DND-41 (cell line): ENCODE measurements at regions not wholly inside any gene's neighbourhood (a gene's known extent, or its start where the extent isn't known, plus 50 kb on each side); places are given as distances from the start of the nearest gene placed in this dataset.

ENCODE experiments used
- ATAC-seq: fragments of 200-7000 bp; cut with Tn5 transposase; 3 replicates; pipeline ENCODE4 v1.9.1; 2021; ENCODE audit warnings: low read depth; ENCODE audit not compliant: insufficient read depth
- DNase-seq: peaks from one replicate; pipeline ENCODE4 v3.0.0-alpha.2; 2020
- H2AFZ ChIP-seq: 2 replicates; pipeline ENCODE4 v1.6.0; 2012; ENCODE audit warnings: low read depth, low read length
- H3K27ac ChIP-seq: 2 replicates; pipeline ENCODE4 v1.5.1; 2012; ENCODE audit warnings: low read length, inconsistent platforms
- H3K27me3 ChIP-seq: fragments of 200-600 bp; sonication (generic); 2 replicates; pipeline ENCODE4 v1.6.0; 2012; ENCODE audit warnings: low read length, mild to moderate bottlenecking, inconsistent platforms; ENCODE audit not compliant: insufficient read depth, poor library complexity
- H3K36me3 ChIP-seq: 2 replicates; pipeline ENCODE4 v1.5.1; 2012; ENCODE audit warnings: low read length, inconsistent platforms; ENCODE audit not compliant: insufficient read depth
- H3K4me1 ChIP-seq: 2 replicates; pipeline ENCODE4 v1.5.1; 2012; ENCODE audit warnings: mild to moderate bottlenecking, low read length; ENCODE audit not compliant: insufficient read depth
- H3K4me2 ChIP-seq: 2 replicates; pipeline ENCODE4 v1.6.0; 2012; ENCODE audit warnings: mild to moderate bottlenecking, moderate library complexity, low read length, inconsistent platforms; ENCODE audit not compliant: insufficient read depth
- H3K4me3 ChIP-seq, 2 experiments: fragments of 200-600 bp in 1 of 2; shearing (Covaris generic) in 1 of 2; 2 replicates each; pipeline ENCODE4 v1.5.1; 2012 to 2016; ENCODE audit warnings: inconsistent platforms in 2 of 2, low read length in 2 of 2, mild to moderate bottlenecking in 2 of 2, low read depth in 1 of 2, moderate library complexity in 1 of 2
- H3K79me2 ChIP-seq: 2 replicates; pipeline ENCODE4 v1.6.0; 2012; ENCODE audit warnings: low read length, inconsistent platforms; ENCODE audit not compliant: insufficient read depth
- H3K9ac ChIP-seq: 2 replicates; pipeline ENCODE4 v1.6.0; 2012; ENCODE audit warnings: low read depth, mild to moderate bottlenecking, inconsistent platforms, low read length, moderate library complexity
- H3K9me3 ChIP-seq: 2 replicates; pipeline ENCODE4 v1.5.1; 2012; ENCODE audit warnings: low read length, moderate library complexity, mild to moderate bottlenecking, inconsistent platforms; ENCODE audit not compliant: insufficient read depth, severe bottlenecking
- H4K20me1 ChIP-seq: 2 replicates; pipeline ENCODE4 v1.6.0; 2012; ENCODE audit warnings: low read length; ENCODE audit not compliant: insufficient read depth
- EZH2 ChIP-seq: IDR thresholded peaks from 3 replicates; pipeline ENCODE4 v1.6.1; 2012; ENCODE audit warnings: borderline replicate concordance, low read depth, mild to moderate bottlenecking, moderate library complexity, low read length, inconsistent platforms; ENCODE audit not compliant: severe bottlenecking
- TF ChIP-seq, protein P1 (sequence below): IDR thresholded peaks from 2 replicates; pipeline ENCODE4 v1.5.1; 2012; ENCODE audit warnings: borderline replicate concordance, low read length, moderate library complexity, mild to moderate bottlenecking; ENCODE audit not compliant: poor library complexity, severe bottlenecking; ENCODE audit errors: extremely low read depth

DNA sequence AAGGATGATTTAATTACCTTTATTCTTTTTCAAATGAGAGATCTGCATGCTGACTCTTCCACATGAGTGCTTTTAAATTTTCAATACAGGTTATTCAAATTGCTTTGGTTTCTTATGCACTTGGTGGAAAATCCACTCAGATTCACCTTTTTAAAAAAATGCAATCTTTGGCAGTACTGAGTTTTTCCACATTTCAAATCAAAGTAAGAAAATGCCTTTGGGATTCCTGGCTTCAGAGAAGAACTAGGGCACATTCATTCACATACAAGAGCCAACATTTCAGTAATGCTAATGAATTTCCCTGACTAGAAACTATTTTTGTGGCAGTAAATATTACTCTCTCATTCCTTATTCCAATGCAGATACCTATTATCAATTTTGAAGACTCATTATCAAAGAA, 342.2 kb downstream of the ETNK1 start:
- H3K4me1 ChIP-seq, result no peaks in the 10 kb centered on the region
- no peak overlapping the region for H3K4me3 ChIP-seq
- ATAC-seq (no peak), DNase-seq (no peak)
- no peak for TF ChIP-seq EZH2
- TF ChIP-seq, protein P1, sequence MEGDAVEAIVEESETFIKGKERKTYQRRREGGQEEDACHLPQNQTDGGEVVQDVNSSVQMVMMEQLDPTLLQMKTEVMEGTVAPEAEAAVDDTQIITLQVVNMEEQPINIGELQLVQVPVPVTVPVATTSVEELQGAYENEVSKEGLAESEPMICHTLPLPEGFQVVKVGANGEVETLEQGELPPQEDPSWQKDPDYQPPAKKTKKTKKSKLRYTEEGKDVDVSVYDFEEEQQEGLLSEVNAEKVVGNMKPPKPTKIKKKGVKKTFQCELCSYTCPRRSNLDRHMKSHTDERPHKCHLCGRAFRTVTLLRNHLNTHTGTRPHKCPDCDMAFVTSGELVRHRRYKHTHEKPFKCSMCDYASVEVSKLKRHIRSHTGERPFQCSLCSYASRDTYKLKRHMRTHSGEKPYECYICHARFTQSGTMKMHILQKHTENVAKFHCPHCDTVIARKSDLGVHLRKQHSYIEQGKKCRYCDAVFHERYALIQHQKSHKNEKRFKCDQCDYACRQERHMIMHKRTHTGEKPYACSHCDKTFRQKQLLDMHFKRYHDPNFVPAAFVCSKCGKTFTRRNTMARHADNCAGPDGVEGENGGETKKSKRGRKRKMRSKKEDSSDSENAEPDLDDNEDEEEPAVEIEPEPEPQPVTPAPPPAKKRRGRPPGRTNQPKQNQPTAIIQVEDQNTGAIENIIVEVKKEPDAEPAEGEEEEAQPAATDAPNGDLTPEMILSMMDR, result no peak
- no peak overlapping the region for H3K27ac ChIP-seq
- no peaks in the 10 kb centered on the region for H3K36me3 ChIP-seq
- no peaks in the 10 kb centered on the region for H3K79me2 ChIP-seq
- H4K20me1 ChIP-seq, result no peaks in the 10 kb centered on the region
- H2AFZ ChIP-seq, result no peak overlapping the region
- no peak overlapping the region for H3K9ac ChIP-seq
- no peak overlapping the region for H3K4me2 ChIP-seq
- H3K9me3 ChIP-seq, result no peaks in the 10 kb centered on the region
- no peaks in the 10 kb centered on the region for H3K27me3 ChIP-seq

DNA sequence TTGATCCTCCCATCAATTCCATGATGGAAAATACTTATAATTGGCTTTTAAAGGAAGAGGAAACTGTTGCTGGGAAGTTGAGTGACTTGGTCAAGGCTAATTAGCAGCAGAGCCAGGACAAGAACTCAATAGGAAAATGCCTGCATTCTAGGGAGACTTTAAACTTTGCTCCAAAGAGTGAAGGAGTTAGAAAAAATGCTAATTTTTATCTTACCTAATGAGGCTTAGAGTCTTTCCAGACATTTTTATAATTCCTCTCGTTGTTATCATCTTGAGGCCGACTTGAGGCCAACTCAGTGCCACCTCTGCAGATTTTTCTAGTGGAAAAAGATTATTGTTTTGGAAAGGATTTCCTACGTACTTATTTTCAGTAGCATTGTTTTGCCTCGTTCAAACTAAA, 344.6 kb downstream of the ETNK1 start:
- H2AFZ ChIP-seq, result no peak overlapping the region
- DNase-seq, result no peak
- H3K4me2 ChIP-seq, result no peak overlapping the region
- no peaks in the 10 kb centered on the region for H3K79me2 ChIP-seq
- H3K9me3 ChIP-seq, result no peaks in the 10 kb centered on the region
- no peaks in the 10 kb centered on the region for H3K27me3 ChIP-seq
- H3K4me3 ChIP-seq, result no peak overlapping the region
- ATAC-seq, result no peak
- TF ChIP-seq, protein P1, result no peak
- TF ChIP-seq EZH2, result no peak
- no peaks in the 10 kb centered on the region for H3K4me1 ChIP-seq
- no peaks in the 10 kb centered on the region for H4K20me1 ChIP-seq
- H3K36me3 ChIP-seq, result no peaks in the 10 kb centered on the region
- H3K27ac ChIP-seq, result no peak overlapping the region
- H3K9ac ChIP-seq, result no peak overlapping the region

DNA sequence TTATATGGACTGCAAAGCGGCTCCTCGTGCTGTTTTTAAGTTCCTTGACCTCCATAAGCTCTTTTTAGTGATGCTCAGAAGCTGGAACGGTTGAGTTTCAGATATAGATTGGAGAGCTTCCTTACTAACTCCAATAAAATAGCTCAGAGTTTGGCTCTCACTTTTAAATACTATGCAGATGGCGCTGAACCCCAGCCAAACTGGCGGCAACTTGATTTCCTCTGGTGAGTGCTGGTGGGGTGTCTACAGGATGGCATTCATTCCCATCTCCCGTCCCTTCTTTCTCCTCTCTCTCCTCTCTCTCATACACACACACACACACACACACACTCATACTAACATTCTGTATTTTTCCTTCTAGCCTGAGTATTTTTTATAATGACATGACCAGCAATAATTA, 346.3 kb downstream of the ETNK1 start:
- Histone ChIP-seq H4K20me1 (no peaks in the 10 kb centered on the region), H3K79me2 (no peaks in the 10 kb centered on the region), H2AFZ (no peak overlapping the region), H3K27ac (no peak overlapping the region), H3K9me3 (no peaks in the 10 kb centered on the region), H3K36me3 (no peaks in the 10 kb centered on the region), H3K4me3 (no peak overlapping the region), H3K4me2 (no peak overlapping the region), H3K27me3 (no peaks in the 10 kb centered on the region), H3K4me1 (no peaks in the 10 kb centered on the region), H3K9ac (no peak overlapping the region)
- no peak for ATAC-seq
- TF ChIP-seq, protein P1, result no peak
- TF ChIP-seq EZH2, result no peak
- no peak for DNase-seq

GRCh38 chr12:22971701-22972191, 346.8 kb downstream of the ETNK1 start:
- H3K4me1 ChIP-seq, result no peaks in the 10 kb centered on the region
- no peak for TF ChIP-seq EZH2
- TF ChIP-seq, protein P1, result no peak
- H3K27me3 ChIP-seq, result no peaks in the 10 kb centered on the region
- H3K4me3 ChIP-seq, result no peak overlapping the region
- no peak overlapping the region for H3K4me2 ChIP-seq
- no peak for ATAC-seq
- H2AFZ ChIP-seq, result no peak overlapping the region
- no peaks in the 10 kb centered on the region for H4K20me1 ChIP-seq
- H3K36me3 ChIP-seq, result no peaks in the 10 kb centered on the region
- H3K79me2 ChIP-seq, result no peaks in the 10 kb centered on the region
- no peaks in the 10 kb centered on the region for H3K9me3 ChIP-seq
- no peak overlapping the region for H3K9ac ChIP-seq
- no peak for DNase-seq
- no peak overlapping the region for H3K27ac ChIP-seq
